SK-N-DZ (cell line): ENCODE measurements at regions not wholly inside any gene's neighbourhood (a gene's known extent, or its start where the extent isn't known, plus 50 kb on each side); places are given as distances from the start of the nearest gene placed in this dataset.
"Not testable (repeated sequence)": the region's sequence is repeated elsewhere in the genome, so short reads cannot be mapped to it uniquely, and the experiment has no call there.

Source experiments
- DNase-seq: peaks from one replicate; pipeline ENCODE4 v3.0.0-alpha.2; 2015; ENCODE audit warnings: low spot score

- DNase-seq = not testable (repeated sequence)
Measured at GRCh38 chr15:84360902-84361301, 125.3 kb downstream of the GOLGA6L4 start.

- DNase-seq = not testable (repeated sequence)
Measured at GRCh38 chr15:84384421-84384820, 148.8 kb downstream of the GOLGA6L4 start.

- no peak for DNase-seq
Measured at GRCh38 chr15:84387086-84387485, 151.5 kb downstream of the GOLGA6L4 start.

GRCh38 chr15:84388201-84388600 is 152.6 kb downstream of the GOLGA6L4 start:
- DNase-seq = not testable (repeated sequence)

GRCh38 chr15:84388638-84389037 is 153.1 kb downstream of the GOLGA6L4 start:
- not testable (repeated sequence) for DNase-seq

- DNase-seq = not testable (repeated sequence)
Measured at GRCh38 chr15:84390324-84390723, 154.8 kb downstream of the GOLGA6L4 start.

GRCh38 chr15:84391191-84391590 is 155.6 kb downstream of the GOLGA6L4 start:
- DNase-seq = no peak

GRCh38 chr15:84392020-84392419 is 156.4 kb downstream of the GOLGA6L4 start:
- DNase-seq = not testable (repeated sequence)

GRCh38 chr15:84393386-84393936 is 157.9 kb downstream of the GOLGA6L4 start:
- DNase-seq = peak; percentile 18

GRCh38 chr15:84393966-84394365 is 158.4 kb downstream of the GOLGA6L4 start:
- not testable (repeated sequence) for DNase-seq

GRCh38 chr15:84395384-84395783 is 159.8 kb downstream of the GOLGA6L4 start:
- DNase-seq = not testable (repeated sequence)

GRCh38 chr15:84395881-84396280 is 160.3 kb downstream of the GOLGA6L4 start:
- DNase-seq = not testable (repeated sequence)

- not testable (repeated sequence) for DNase-seq
Measured at GRCh38 chr15:84397066-84397465, 161.5 kb downstream of the GOLGA6L4 start.

- DNase-seq = not testable (repeated sequence)
Measured at GRCh38 chr15:84398087-84398486, 162.5 kb downstream of the GOLGA6L4 start.

- DNase-seq = no peak
Measured at GRCh38 chr15:84398763-84399701, 163.5 kb downstream of the GOLGA6L4 start.

GRCh38 chr15:84400017-84400740 is 164.6 kb downstream of the GOLGA6L4 start:
- DNase-seq = no peak

- DNase-seq = no peak
Measured at GRCh38 chr15:84400820-84401219, 165.2 kb downstream of the GOLGA6L4 start.

- not testable (repeated sequence) for DNase-seq
Measured at GRCh38 chr15:84401461-84401860, 165.9 kb downstream of the GOLGA6L4 start.

GRCh38 chr15:84401891-84402840 is 166.6 kb downstream of the GOLGA6L4 start:
- DNase-seq = not testable (repeated sequence)

- DNase-seq = peak; percentile 31
Measured at GRCh38 chr15:84402856-84403608, 167.5 kb downstream of the GOLGA6L4 start.
